GM18505 (cell line): ENCODE measurements at regions not wholly inside any gene's neighbourhood (a gene's known extent, or its start where the extent isn't known, plus 50 kb on each side); places are given as distances from the start of the nearest gene placed in this dataset.

Experiments
- ATAC-seq: cut with Tn5 transposase; IDR thresholded peaks from one replicate; pipeline ENCODE4 v1.9.1; 2021; ENCODE audit not compliant: unreplicated experiment
- POLR2A ChIP-seq: IDR thresholded peaks from 4 replicates; pipeline ENCODE4 v1.6.1; 2011; ENCODE audit warnings: borderline replicate concordance; ENCODE audit not compliant: insufficient read depth, insufficient read length; ENCODE audit errors: extremely low read depth

- ATAC-seq, result no peak
- TF ChIP-seq POLR2A, result no peak
These were observed 58.2 kb upstream of the CDK13 start for GRCh38 chr7:39891894-39892293.

GRCh38 chr7:39892361-39892760 is 57.7 kb upstream of the CDK13 start:
- no peak for ATAC-seq
- no peak for TF ChIP-seq POLR2A

GRCh38 chr7:39894904-39895303 is 55.2 kb upstream of the CDK13 start:
- ATAC-seq, result no peak
- no peak for TF ChIP-seq POLR2A

GRCh38 chr7:39896840-39897239 is 53.2 kb upstream of the CDK13 start:
- TF ChIP-seq POLR2A, result no peak
- no peak for ATAC-seq

GRCh38 chr7:39898867-39899266 is 51.2 kb upstream of the CDK13 start:
- TF ChIP-seq POLR2A, result no peak
- no peak for ATAC-seq
